ENCODE measurements at regions not wholly inside any gene's neighbourhood (a gene's known extent, or its start where the extent isn't known, plus 50 kb on each side); places are given as distances from the start of the nearest gene placed in this dataset.

DNA sequence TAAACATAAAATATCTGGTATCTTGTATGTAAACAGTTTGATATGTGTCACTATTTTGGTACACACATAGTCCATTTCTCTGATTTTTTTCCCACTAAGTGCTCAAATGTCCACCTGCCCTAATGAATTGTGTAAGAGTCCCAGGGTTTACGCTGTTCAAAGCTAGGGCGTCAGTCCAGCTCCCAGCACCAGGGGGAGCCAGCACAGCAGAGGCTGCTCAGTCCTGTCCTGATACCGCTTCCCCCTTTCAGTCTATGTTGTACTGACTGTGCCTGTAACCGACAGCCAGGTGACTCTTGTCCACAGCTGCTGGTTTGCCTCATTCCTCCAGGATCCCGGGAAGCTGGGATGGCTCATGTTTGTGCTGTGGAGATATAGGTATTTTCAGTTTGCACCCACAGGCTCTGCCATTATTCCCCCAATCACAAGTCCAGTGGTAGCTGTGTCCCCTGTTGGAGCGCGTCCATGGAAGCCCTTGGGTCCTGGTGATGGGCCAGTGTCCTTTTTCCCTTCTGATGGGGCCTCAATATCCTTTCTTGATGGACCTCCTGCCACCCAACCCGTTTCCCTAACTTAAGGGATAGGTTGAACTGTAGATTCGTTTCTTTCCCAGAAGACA is 242.0 kb downstream of the NEDD1 start:
- H3K4me3 ChIP-seq (ENCODE audit: low read depth in 2 of 2, low read length in 2 of 2) = no peak overlapping the region
- DNase-seq (ENCODE audit: low read depth, low spot score) (peak; percentile 51), ATAC-seq (peak; percentile 97)
- in situ Hi-C loops (cut with HindIII; ENCODE audit: low pct_unique_long_range_greater_than_20kb, low sequenced_read_pairs) (no loop called here), intact Hi-C loops (cut with micrococcal nuclease; ENCODE audit: unreplicated experiment) (no loop called here)
- POLR2A ChIA-PET = no interaction called here
- no peak for TF ChIP-seq SIN3A (IDR thresholded peaks at IDR 0.05; ENCODE audit: borderline replicate concordance, insufficient read depth, low read depth, low read length)
- TF ChIP-seq, protein P1, sequence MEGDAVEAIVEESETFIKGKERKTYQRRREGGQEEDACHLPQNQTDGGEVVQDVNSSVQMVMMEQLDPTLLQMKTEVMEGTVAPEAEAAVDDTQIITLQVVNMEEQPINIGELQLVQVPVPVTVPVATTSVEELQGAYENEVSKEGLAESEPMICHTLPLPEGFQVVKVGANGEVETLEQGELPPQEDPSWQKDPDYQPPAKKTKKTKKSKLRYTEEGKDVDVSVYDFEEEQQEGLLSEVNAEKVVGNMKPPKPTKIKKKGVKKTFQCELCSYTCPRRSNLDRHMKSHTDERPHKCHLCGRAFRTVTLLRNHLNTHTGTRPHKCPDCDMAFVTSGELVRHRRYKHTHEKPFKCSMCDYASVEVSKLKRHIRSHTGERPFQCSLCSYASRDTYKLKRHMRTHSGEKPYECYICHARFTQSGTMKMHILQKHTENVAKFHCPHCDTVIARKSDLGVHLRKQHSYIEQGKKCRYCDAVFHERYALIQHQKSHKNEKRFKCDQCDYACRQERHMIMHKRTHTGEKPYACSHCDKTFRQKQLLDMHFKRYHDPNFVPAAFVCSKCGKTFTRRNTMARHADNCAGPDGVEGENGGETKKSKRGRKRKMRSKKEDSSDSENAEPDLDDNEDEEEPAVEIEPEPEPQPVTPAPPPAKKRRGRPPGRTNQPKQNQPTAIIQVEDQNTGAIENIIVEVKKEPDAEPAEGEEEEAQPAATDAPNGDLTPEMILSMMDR (IDR thresholded peaks at IDR 0.05) = peak; percentile 88
- H3K9me3 ChIP-seq (ENCODE audit: control insufficient read depth, insufficient read depth, low read depth, low read length) = no peaks in the 10 kb centered on the region
- H3K36me3 ChIP-seq (ENCODE audit: control insufficient read depth, insufficient read depth, low read length) = no peaks in the 10 kb centered on the region
- H3K27ac ChIP-seq (ENCODE audit: low read length) = no peak overlapping the region
- H3K4me1 ChIP-seq (ENCODE audit: control insufficient read depth, insufficient read depth, low read length) = no peaks in the 10 kb centered on the region
- no peaks in the 10 kb centered on the region for H3K27me3 ChIP-seq (ENCODE audit: control insufficient read depth, insufficient read depth, low read length)
- BruUV-seq (replicated peaks) = no TSS peak
- CTCF ChIA-PET = interaction anchor here (1.0 kb wide), 1 partner anchor 451 kb away, joined by 3 read pairs; no protein-coding TSS in a partner anchor

DNA sequence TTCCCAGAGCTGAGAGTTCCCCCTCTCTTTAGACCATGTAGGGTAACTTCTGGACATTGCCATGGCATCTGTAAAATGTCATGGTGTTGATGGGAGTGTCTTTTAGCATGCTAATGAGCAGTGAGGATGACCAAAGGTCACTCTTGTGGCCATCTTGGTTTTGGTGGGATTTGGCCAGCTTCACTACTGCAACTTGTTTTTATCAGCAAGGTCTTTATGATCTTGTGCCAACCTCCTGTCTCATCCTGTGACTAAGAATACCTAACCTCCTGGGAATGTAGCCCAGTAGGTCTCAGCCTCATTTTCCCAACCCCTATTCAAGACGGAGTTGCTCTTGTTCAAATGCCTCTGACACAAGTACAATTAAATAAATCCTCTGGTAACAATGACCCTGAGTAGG is 244.4 kb downstream of the NEDD1 start:
- ChIA-PET POLR2A (no interaction called here), CTCF (no interaction called here)
- Histone ChIP-seq H3K27me3 (ENCODE audit: control insufficient read depth, insufficient read depth, low read length) (no peaks in the 10 kb centered on the region), H3K36me3 (ENCODE audit: control insufficient read depth, insufficient read depth, low read length) (no peaks in the 10 kb centered on the region), H3K4me3 (ENCODE audit: low read depth in 2 of 2, low read length in 2 of 2) (no peak overlapping the region), H3K4me1 (ENCODE audit: control insufficient read depth, insufficient read depth, low read length) (no peaks in the 10 kb centered on the region), H3K27ac (ENCODE audit: low read length) (no peak overlapping the region), H3K9me3 (ENCODE audit: control insufficient read depth, insufficient read depth, low read depth, low read length) (no peaks in the 10 kb centered on the region)
- no TSS peak for BruUV-seq (replicated peaks)
- TF ChIP-seq, protein P1 (IDR thresholded peaks at IDR 0.05) = no peak
- TF ChIP-seq TCF7L2 (IDR thresholded peaks at IDR 0.05; ENCODE audit: low read depth, low read length) = no peak
- DNase-seq (ENCODE audit: low read depth, low spot score) = no peak
- intact Hi-C loops (cut with micrococcal nuclease; ENCODE audit: unreplicated experiment) = no loop called here
- in situ Hi-C loops (cut with HindIII; ENCODE audit: low pct_unique_long_range_greater_than_20kb, low sequenced_read_pairs) = no loop called here
- ATAC-seq = no peak

DNA sequence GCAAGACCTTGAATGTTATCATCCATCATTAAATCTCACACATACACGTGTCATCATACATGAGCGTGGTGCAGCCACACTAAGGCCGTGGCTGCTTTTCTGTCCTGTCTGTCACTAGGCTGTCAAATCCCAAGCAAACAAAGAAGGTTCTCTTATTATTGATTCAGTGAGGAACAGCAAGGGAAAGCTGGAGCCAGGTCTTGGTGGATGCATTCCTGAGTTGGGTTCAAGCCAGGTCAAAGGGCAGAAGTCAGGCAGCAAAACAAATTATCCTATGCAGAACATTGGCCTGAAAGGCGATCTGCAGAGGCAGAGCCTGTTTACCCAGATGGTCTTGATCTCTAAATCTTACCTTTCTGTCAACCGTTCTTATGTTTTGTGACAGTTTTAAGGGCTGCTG is 252.3 kb downstream of the NEDD1 start:
- TF ChIP-seq POLR2AphosphoS5 (IDR thresholded peaks at IDR 0.05; ENCODE audit: low read depth, low read length) = no peak
- no peak for TF ChIP-seq TCF7L2 (IDR thresholded peaks at IDR 0.05; ENCODE audit: low read depth, low read length)
- TF ChIP-seq, protein P2, sequence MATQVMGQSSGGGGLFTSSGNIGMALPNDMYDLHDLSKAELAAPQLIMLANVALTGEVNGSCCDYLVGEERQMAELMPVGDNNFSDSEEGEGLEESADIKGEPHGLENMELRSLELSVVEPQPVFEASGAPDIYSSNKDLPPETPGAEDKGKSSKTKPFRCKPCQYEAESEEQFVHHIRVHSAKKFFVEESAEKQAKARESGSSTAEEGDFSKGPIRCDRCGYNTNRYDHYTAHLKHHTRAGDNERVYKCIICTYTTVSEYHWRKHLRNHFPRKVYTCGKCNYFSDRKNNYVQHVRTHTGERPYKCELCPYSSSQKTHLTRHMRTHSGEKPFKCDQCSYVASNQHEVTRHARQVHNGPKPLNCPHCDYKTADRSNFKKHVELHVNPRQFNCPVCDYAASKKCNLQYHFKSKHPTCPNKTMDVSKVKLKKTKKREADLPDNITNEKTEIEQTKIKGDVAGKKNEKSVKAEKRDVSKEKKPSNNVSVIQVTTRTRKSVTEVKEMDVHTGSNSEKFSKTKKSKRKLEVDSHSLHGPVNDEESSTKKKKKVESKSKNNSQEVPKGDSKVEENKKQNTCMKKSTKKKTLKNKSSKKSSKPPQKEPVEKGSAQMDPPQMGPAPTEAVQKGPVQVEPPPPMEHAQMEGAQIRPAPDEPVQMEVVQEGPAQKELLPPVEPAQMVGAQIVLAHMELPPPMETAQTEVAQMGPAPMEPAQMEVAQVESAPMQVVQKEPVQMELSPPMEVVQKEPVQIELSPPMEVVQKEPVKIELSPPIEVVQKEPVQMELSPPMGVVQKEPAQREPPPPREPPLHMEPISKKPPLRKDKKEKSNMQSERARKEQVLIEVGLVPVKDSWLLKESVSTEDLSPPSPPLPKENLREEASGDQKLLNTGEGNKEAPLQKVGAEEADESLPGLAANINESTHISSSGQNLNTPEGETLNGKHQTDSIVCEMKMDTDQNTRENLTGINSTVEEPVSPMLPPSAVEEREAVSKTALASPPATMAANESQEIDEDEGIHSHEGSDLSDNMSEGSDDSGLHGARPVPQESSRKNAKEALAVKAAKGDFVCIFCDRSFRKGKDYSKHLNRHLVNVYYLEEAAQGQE (IDR thresholded peaks at IDR 0.05; ENCODE audit: insufficient read depth in 1 of 2, low read depth in 2 of 2, low read length in 1 of 2) = no peak
- TF ChIP-seq, protein P1 (IDR thresholded peaks at IDR 0.05) = no peak
- no peak for TF ChIP-seq SIN3A (IDR thresholded peaks at IDR 0.05; ENCODE audit: borderline replicate concordance, insufficient read depth, low read depth, low read length)
- no peaks in the 10 kb centered on the region for H3K27me3 ChIP-seq (ENCODE audit: control insufficient read depth, insufficient read depth, low read length)
- POLR2A ChIA-PET = no interaction called here
- no peak overlapping the region for H3K4me3 ChIP-seq (ENCODE audit: low read depth in 2 of 2, low read length in 2 of 2)
- H3K9me3 ChIP-seq (ENCODE audit: control insufficient read depth, insufficient read depth, low read depth, low read length) = no peaks in the 10 kb centered on the region
- in situ Hi-C loops (cut with HindIII; ENCODE audit: low pct_unique_long_range_greater_than_20kb, low sequenced_read_pairs) = no loop called here
- intact Hi-C loops (cut with micrococcal nuclease; ENCODE audit: unreplicated experiment) = no loop called here
- ATAC-seq (no peak), DNase-seq (ENCODE audit: low read depth, low spot score) (no peak)
- BruUV-seq (replicated peaks) = no TSS peak
- CTCF ChIA-PET = no interaction called here
- no peaks in the 10 kb centered on the region for H3K36me3 ChIP-seq (ENCODE audit: control insufficient read depth, insufficient read depth, low read length)
- no peaks in the 10 kb centered on the region for H3K4me1 ChIP-seq (ENCODE audit: control insufficient read depth, insufficient read depth, low read length)
- no peak overlapping the region for H3K27ac ChIP-seq (ENCODE audit: low read length)

All from Panc1 (cell line).